ENCODE measurements at regions not wholly inside any gene's neighbourhood (a gene's known extent, or its start where the extent isn't known, plus 50 kb on each side); places are given as distances from the start of the nearest gene placed in this dataset.

DNA sequence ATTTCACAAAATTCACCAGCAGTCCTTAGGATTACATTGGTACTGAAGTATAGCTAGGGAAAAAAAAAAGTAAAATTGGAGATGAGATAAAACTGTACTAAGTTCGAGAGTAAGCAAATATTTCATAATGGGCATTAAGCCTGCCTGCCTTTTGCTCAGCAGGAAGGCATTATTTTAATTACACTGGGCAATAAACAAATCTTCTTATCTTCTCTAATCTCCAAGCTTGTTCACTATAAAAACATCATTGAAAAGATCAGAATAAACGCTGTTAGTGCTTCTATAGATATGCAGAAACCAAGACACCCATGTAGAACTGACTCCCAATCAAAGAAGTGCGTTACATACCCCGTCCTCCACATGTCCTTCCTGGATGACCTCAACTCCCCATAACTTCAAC is 174.2 kb upstream of the CHODL start:
- no peaks in the 10 kb centered on the region for H3K27me3 ChIP-seq (ENCODE audit: control insufficient read depth in 2 of 2, insufficient read depth in 2 of 2, low read length in 2 of 2)
- POLR2A ChIA-PET = no interaction called here
- no peak overlapping the region for H3K4me3 ChIP-seq (ENCODE audit: low read length)
- peaks cover 0 to 5% (median 0%) of the 10 kb centered on the region in 11 donors for H3K9me3 Mint-ChIP-seq
- no peak for DNase-seq
- no peak overlapping the region for H3K4me3 Mint-ChIP-seq
- ATAC-seq = no peak
- H3K4me1 Mint-ChIP-seq = no peaks in the 10 kb centered on the region
- H3K9me3 ChIP-seq (ENCODE audit: control insufficient read depth in 2 of 3, low read length in 3 of 3) = no peaks in the 10 kb centered on the region
- no peak overlapping the region for H3K27ac Mint-ChIP-seq
- no peaks in the 10 kb centered on the region for H3K36me3 Mint-ChIP-seq
- H3K27ac ChIP-seq (ENCODE audit: low read depth, low read length) = no peak overlapping the region
- peaks cover 0 to 6% (median 0%) of the 10 kb centered on the region in 5 donors for H3K27me3 Mint-ChIP-seq
- no peaks in the 10 kb centered on the region for H3K4me1 ChIP-seq (ENCODE audit: control insufficient read depth in 2 of 2, insufficient read depth in 2 of 2, low read length in 2 of 2)
- H3K36me3 ChIP-seq (ENCODE audit: control insufficient read depth in 2 of 3, insufficient read depth in 3 of 3, low read length in 3 of 3) = no peaks in the 10 kb centered on the region
- intact Hi-C loops (cut with micrococcal nuclease) = no loop called here
- CTCF ChIA-PET = no interaction called here

DNA sequence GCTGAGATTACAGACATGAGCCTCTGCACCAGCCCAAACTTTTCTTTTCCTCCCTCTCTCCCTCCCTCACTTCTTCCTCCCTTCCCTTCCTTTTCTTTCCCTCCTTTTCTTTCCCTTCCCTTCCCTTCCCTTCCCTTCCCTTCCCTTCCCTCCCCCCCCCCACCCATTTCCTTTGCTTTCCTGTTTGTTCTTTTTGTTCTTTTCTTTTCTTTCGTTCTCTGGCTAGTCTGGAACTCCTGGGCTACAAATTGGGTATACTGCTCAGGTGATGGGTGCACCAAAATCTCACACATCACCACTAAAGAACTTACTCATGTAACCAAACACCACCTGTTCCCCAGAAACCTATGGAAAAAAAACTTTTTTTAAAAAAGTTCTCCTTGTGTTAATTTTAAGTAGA is 174.8 kb upstream of the CHODL start:
- no peaks in the 10 kb centered on the region for H3K36me3 Mint-ChIP-seq
- no peaks in the 10 kb centered on the region for H3K4me1 Mint-ChIP-seq
- ChIA-PET POLR2A (no interaction called here), CTCF (no interaction called here)
- Histone ChIP-seq H3K27ac (ENCODE audit: low read depth, low read length) (no peak overlapping the region), H3K36me3 (ENCODE audit: control insufficient read depth in 2 of 3, insufficient read depth in 3 of 3, low read length in 3 of 3) (no peaks in the 10 kb centered on the region), H3K4me3 (ENCODE audit: low read length) (no peak overlapping the region), H3K9me3 (ENCODE audit: control insufficient read depth in 2 of 3, low read length in 3 of 3) (no peaks in the 10 kb centered on the region), H3K4me1 (ENCODE audit: control insufficient read depth in 2 of 2, insufficient read depth in 2 of 2, low read length in 2 of 2) (no peaks in the 10 kb centered on the region), H3K27me3 (ENCODE audit: control insufficient read depth in 2 of 2, insufficient read depth in 2 of 2, low read length in 2 of 2) (no peaks in the 10 kb centered on the region)
- intact Hi-C loops (cut with micrococcal nuclease) = no loop called here
- ATAC-seq = no peak
- no peak overlapping the region for H3K27ac Mint-ChIP-seq
- peaks cover 0 to 6% (median 0%) of the 10 kb centered on the region in 5 donors for H3K27me3 Mint-ChIP-seq
- H3K4me3 Mint-ChIP-seq = no peak overlapping the region
- no peak for DNase-seq
- peaks cover 0 to 5% (median 0%) of the 10 kb centered on the region in 11 donors for H3K9me3 Mint-ChIP-seq

DNA sequence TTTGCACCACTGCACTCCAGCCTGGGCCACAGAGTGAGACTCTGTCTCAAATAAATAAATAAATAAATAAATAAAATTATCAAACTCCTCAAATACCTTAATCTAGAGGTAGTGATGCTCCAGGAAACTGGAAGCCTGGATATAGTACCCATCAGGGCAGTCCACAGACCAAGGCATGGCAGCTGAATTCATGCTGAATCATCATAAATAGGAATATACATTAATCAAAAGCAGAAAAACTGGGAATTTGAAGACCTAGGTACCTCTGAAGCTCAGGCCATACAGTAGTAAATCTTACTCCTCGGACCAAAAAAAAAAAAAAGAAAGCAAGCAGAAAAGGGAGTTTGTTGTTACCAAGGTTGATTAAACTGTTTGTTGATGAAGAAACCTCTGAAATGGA is 184.2 kb upstream of the CHODL start:
- DNase-seq (no peak), ATAC-seq (no peak)
- Histone ChIP-seq H3K27me3 (ENCODE audit: control insufficient read depth in 2 of 2, insufficient read depth in 2 of 2, low read length in 2 of 2) (no peaks in the 10 kb centered on the region), H3K4me1 (ENCODE audit: control insufficient read depth in 2 of 2, insufficient read depth in 2 of 2, low read length in 2 of 2) (no peaks in the 10 kb centered on the region), H3K27ac (ENCODE audit: low read depth, low read length) (no peak overlapping the region), H3K36me3 (ENCODE audit: control insufficient read depth in 2 of 3, insufficient read depth in 3 of 3, low read length in 3 of 3) (no peaks in the 10 kb centered on the region), H3K9me3 (ENCODE audit: control insufficient read depth in 2 of 3, low read length in 3 of 3) (no peaks in the 10 kb centered on the region), H3K4me3 (ENCODE audit: low read length) (no peak overlapping the region)
- CTCF ChIA-PET = no interaction called here
- H3K9me3 Mint-ChIP-seq = peaks cover 0 to 7% (median 5%) of the 10 kb centered on the region in 11 donors
- H3K4me3 Mint-ChIP-seq = no peak overlapping the region
- H3K36me3 Mint-ChIP-seq = peaks cover 0 to 4% (median 0%) of the 10 kb centered on the region in 5 donors
- POLR2A ChIA-PET = no interaction called here
- H3K27ac Mint-ChIP-seq = no peak overlapping the region
- H3K4me1 Mint-ChIP-seq = no peaks in the 10 kb centered on the region
- peaks cover 0 to 11% (median 0%) of the 10 kb centered on the region in 5 donors for H3K27me3 Mint-ChIP-seq
- intact Hi-C loops (cut with micrococcal nuclease) = no loop called here

DNA sequence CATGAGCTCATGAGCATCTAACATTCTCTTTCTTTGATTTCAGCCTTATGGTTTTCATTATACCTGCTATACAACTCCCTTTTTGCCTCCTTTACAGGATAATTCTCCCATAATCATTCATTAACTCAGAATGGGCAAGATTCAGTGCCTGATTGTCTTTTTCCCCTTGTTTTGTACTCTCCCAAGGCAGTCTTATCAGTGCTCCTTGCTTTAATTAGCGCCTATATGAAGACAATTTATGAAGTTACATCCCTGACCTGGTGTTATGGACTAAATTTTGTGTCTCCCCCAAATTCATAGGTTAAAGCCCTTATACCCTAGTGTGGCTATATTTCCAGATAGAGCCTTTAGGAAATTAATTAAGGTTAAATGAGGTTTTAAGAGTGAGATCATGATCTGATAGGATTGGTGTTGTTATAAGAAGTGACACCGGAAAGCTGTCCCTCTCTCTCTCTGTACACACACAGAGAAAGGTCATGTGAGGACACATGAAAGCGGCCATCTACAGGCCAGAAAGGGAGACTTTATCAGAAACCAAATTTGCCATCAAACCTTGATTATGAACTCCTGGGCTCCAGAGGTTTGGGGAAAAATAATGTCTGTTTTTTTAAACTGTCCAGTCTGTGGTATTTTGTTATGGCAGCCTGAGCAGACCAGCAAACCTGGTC is 185.8 kb upstream of the CHODL start:
- Mint-ChIP-seq H3K36me3 (peaks cover 0 to 4% (median 0%) of the 10 kb centered on the region in 5 donors), H3K27ac (no peak overlapping the region), H3K9me3 (peaks cover 0 to 7% (median 5%) of the 10 kb centered on the region in 11 donors), H3K4me3 (no peak overlapping the region), H3K4me1 (no peaks in the 10 kb centered on the region), H3K27me3 (peaks cover 0 to 11% (median 7%) of the 10 kb centered on the region in 5 donors)
- Histone ChIP-seq H3K9me3 (ENCODE audit: control insufficient read depth in 2 of 3, low read length in 3 of 3) (no peaks in the 10 kb centered on the region), H3K36me3 (ENCODE audit: control insufficient read depth in 2 of 3, insufficient read depth in 3 of 3, low read length in 3 of 3) (no peaks in the 10 kb centered on the region), H3K4me1 (ENCODE audit: control insufficient read depth in 2 of 2, insufficient read depth in 2 of 2, low read length in 2 of 2) (no peaks in the 10 kb centered on the region), H3K27me3 (ENCODE audit: control insufficient read depth in 2 of 2, insufficient read depth in 2 of 2, low read length in 2 of 2) (no peaks in the 10 kb centered on the region), H3K27ac (ENCODE audit: low read depth, low read length) (no peak overlapping the region), H3K4me3 (ENCODE audit: low read length) (no peak overlapping the region)
- ATAC-seq (no peak), DNase-seq (no peak)
- intact Hi-C loops (cut with micrococcal nuclease) = no loop called here
- POLR2A ChIA-PET = no interaction called here
- CTCF ChIA-PET = no interaction called here

DNA sequence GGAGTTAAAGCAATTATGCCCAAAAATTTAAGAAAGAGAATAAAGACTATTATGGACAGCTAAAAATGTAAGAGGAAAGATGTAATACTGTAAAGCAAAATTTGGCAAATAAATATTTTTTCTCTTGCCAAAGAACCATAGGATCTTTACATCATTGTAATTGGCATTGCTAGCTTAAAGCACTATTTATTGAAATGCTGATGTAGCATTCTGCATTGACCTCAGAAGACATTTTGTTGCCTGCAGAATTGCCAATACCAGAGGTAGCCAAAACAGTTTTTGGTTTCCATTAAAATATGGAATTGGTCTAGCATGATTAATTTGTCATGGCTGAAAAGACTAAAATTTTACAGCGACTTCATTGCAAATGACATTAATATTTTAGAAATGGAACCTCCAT is 191.5 kb upstream of the CHODL start:
- Mint-ChIP-seq H3K27me3 (peaks cover 0 to 7% (median 5%) of the 10 kb centered on the region in 5 donors), H3K36me3 (no peaks in the 10 kb centered on the region), H3K4me3 (no peak overlapping the region), H3K4me1 (no peaks in the 10 kb centered on the region), H3K9me3 (peaks cover 0 to 4% (median 0%) of the 10 kb centered on the region in 11 donors), H3K27ac (no peak overlapping the region)
- Histone ChIP-seq H3K27me3 (ENCODE audit: control insufficient read depth in 2 of 2, insufficient read depth in 2 of 2, low read length in 2 of 2) (no peaks in the 10 kb centered on the region), H3K27ac (ENCODE audit: low read depth, low read length) (no peak overlapping the region), H3K9me3 (ENCODE audit: control insufficient read depth in 2 of 3, low read length in 3 of 3) (no peaks in the 10 kb centered on the region), H3K36me3 (ENCODE audit: control insufficient read depth in 2 of 3, insufficient read depth in 3 of 3, low read length in 3 of 3) (no peaks in the 10 kb centered on the region), H3K4me1 (ENCODE audit: control insufficient read depth in 2 of 2, insufficient read depth in 2 of 2, low read length in 2 of 2) (no peaks in the 10 kb centered on the region), H3K4me3 (ENCODE audit: low read length) (no peak overlapping the region)
- ATAC-seq = no peak
- CTCF ChIA-PET = no interaction called here
- POLR2A ChIA-PET = no interaction called here
- no peak for DNase-seq
- intact Hi-C loops (cut with micrococcal nuclease) = no loop called here

DNA sequence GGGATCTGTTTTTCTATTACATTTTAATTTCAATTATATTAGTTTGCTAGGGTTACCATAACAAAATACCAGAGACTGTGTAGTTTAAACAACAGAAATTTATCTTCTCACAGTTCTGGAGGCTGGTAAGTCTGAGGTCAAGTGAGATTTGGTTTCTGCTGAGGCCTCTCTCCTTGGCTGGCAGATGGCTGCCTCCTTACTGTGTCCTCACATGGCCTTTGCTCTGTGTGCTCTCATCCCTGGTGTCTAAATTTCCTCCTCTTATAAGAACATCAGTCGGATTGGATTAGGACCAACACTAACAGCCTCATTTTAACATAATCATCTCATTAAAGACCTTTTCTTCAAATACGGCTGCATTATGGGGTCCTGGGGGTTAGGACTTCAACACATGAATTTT is 195.2 kb upstream of the CHODL start:
- CTCF ChIA-PET = no interaction called here
- Histone ChIP-seq H3K36me3 (ENCODE audit: control insufficient read depth in 2 of 3, insufficient read depth in 3 of 3, low read length in 3 of 3) (no peaks in the 10 kb centered on the region), H3K9me3 (ENCODE audit: control insufficient read depth in 2 of 3, low read length in 3 of 3) (no peaks in the 10 kb centered on the region), H3K27ac (ENCODE audit: low read depth, low read length) (no peak overlapping the region), H3K4me3 (ENCODE audit: low read length) (no peak overlapping the region), H3K27me3 (ENCODE audit: control insufficient read depth in 2 of 2, insufficient read depth in 2 of 2, low read length in 2 of 2) (no peaks in the 10 kb centered on the region), H3K4me1 (ENCODE audit: control insufficient read depth in 2 of 2, insufficient read depth in 2 of 2, low read length in 2 of 2) (no peaks in the 10 kb centered on the region)
- ATAC-seq (no peak), DNase-seq (no peak)
- H3K4me3 Mint-ChIP-seq = no peak overlapping the region
- no peak overlapping the region for H3K27ac Mint-ChIP-seq
- no peaks in the 10 kb centered on the region for H3K36me3 Mint-ChIP-seq
- POLR2A ChIA-PET = no interaction called here
- H3K9me3 Mint-ChIP-seq = peaks cover 0 to 4% (median 0%) of the 10 kb centered on the region in 11 donors
- peaks cover 0 to 8% (median 0%) of the 10 kb centered on the region in 5 donors for H3K27me3 Mint-ChIP-seq
- H3K4me1 Mint-ChIP-seq = no peaks in the 10 kb centered on the region
- intact Hi-C loops (cut with micrococcal nuclease) = loop anchor here in 1 of 2 donors (10.0 kb wide), 1 partner anchor 315 kb away; no protein-coding TSS in a partner anchor

DNA sequence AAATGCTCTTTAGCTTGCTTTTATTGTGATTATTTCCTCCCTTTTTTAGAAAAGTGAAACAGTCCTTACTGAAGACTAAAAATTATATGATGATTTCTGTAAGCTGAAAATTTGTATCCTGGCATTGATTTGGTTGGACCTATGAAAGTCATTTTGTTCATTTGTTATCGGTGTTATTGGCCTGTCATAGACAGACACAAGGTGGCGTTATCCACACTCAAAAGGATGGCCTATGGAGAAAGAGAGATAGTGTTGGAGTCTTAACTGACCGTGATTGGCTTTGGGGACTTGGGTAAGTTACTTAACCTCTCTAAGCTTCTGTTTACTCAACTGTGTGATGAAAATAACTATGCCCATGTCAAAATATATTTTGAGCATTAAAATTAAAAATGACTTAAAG is 203.6 kb upstream of the CHODL start:
- no peaks in the 10 kb centered on the region for H3K9me3 ChIP-seq (ENCODE audit: control insufficient read depth in 2 of 3, low read length in 3 of 3)
- H3K4me1 ChIP-seq (ENCODE audit: control insufficient read depth in 2 of 2, insufficient read depth in 2 of 2, low read length in 2 of 2) = no peaks in the 10 kb centered on the region
- intact Hi-C loops (cut with micrococcal nuclease) = loop anchor here in 1 of 2 donors (10.0 kb wide), 1 partner anchor 324 kb away; no protein-coding TSS in a partner anchor
- DNase-seq (no peak), ATAC-seq (no peak)
- H3K27me3 ChIP-seq (ENCODE audit: control insufficient read depth in 2 of 2, insufficient read depth in 2 of 2, low read length in 2 of 2) = no peaks in the 10 kb centered on the region
- H3K4me1 Mint-ChIP-seq = no peaks in the 10 kb centered on the region
- POLR2A ChIA-PET = interaction anchor here (0.6 kb wide), 1 partner anchor 482 kb away, joined by 4 read pairs; no protein-coding TSS in a partner anchor
- CTCF ChIA-PET = no interaction called here
- no peak overlapping the region for H3K27ac ChIP-seq (ENCODE audit: low read depth, low read length)
- no peaks in the 10 kb centered on the region for H3K36me3 Mint-ChIP-seq
- no peak overlapping the region for H3K4me3 Mint-ChIP-seq
- no peak overlapping the region for H3K27ac Mint-ChIP-seq
- H3K9me3 Mint-ChIP-seq = no peaks in the 10 kb centered on the region
- no peak overlapping the region for H3K4me3 ChIP-seq (ENCODE audit: low read length)
- no peaks in the 10 kb centered on the region for H3K36me3 ChIP-seq (ENCODE audit: control insufficient read depth in 2 of 3, insufficient read depth in 3 of 3, low read length in 3 of 3)
- peaks cover 0 to 5% (median 0%) of the 10 kb centered on the region in 5 donors for H3K27me3 Mint-ChIP-seq
